ENCODE measurements at regions not wholly inside any gene's neighbourhood (a gene's known extent, or its start where the extent isn't known, plus 50 kb on each side); places are given as distances from the start of the nearest gene placed in this dataset.

DNA sequence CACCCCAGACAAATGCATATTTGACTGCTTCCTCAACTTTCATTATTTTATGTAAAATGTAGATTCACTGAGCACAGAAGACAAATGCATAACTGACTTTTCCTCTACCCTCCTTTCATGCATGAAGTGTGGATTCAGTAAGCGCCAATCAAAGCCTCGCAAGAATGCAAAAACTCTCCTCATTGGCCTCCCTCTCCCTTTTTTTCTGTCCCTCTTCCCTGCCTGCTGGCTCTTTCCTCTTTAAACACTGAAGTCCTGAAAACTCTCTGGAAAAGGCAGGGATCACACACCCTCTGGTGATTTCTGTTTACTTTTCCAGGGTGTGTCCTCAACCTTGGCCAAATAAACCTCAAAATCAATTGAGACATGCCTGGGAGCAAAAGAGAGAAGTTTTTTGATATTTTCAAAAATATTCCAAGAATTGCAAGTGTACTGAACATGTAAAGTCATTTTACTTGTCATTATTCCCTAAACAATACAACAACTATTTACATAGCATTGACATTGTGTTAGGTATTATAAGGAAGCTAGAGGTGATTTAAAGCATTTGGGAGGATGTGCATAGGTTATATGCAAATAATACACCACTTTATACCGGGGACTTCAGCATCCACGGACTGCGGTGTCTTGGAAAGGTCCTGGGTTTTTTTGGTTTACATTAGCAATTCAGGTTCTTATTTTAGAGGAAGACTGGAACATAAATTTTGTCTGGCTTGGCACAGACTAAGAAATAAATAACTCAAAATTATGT lies 71.4 kb downstream of the SEC61G start:
- no peak overlapping the region for H2AFZ ChIP-seq (ENCODE audit: insufficient read depth, low read depth, low read length, poor library complexity, severe bottlenecking)
- TF ChIP-seq, protein P1, sequence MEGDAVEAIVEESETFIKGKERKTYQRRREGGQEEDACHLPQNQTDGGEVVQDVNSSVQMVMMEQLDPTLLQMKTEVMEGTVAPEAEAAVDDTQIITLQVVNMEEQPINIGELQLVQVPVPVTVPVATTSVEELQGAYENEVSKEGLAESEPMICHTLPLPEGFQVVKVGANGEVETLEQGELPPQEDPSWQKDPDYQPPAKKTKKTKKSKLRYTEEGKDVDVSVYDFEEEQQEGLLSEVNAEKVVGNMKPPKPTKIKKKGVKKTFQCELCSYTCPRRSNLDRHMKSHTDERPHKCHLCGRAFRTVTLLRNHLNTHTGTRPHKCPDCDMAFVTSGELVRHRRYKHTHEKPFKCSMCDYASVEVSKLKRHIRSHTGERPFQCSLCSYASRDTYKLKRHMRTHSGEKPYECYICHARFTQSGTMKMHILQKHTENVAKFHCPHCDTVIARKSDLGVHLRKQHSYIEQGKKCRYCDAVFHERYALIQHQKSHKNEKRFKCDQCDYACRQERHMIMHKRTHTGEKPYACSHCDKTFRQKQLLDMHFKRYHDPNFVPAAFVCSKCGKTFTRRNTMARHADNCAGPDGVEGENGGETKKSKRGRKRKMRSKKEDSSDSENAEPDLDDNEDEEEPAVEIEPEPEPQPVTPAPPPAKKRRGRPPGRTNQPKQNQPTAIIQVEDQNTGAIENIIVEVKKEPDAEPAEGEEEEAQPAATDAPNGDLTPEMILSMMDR (IDR thresholded peaks at IDR 0.05) = no peak
- no peak for TF ChIP-seq EZH2 (IDR thresholded peaks at IDR 0.05; ENCODE audit: borderline replicate concordance, insufficient read depth, low read depth, low read length, poor library complexity, severe bottlenecking)
- 88% methylated on average over 2 of the region's 5 CpGs for WGBS (ENCODE audit: insufficient coverage)
- intact Hi-C loops (cut with micrococcal nuclease) = no loop called here
- no peaks in the 10 kb centered on the region for H4K20me1 ChIP-seq (ENCODE audit: control insufficient read depth, insufficient read depth, low read length, poor library complexity, severe bottlenecking)
- Mint-ChIP-seq H3K27ac (no peak overlapping the region), H3K27me3 (no peaks in the 10 kb centered on the region), H3K4me1 (no peaks in the 10 kb centered on the region), H3K4me3 (no peak overlapping the region), H3K9me3 (ENCODE audit: insufficient read depth) (peaks cover 3% of the 10 kb centered on the region)
- peaks cover 0 to 13% (median 2%) of the 10 kb centered on the region in 3 donors for H3K9me3 ChIP-seq (ENCODE audit: control extremely low read depth in 1 of 3, control insufficient read depth in 2 of 3, insufficient read depth in 1 of 3, low read length in 2 of 3)
- POLR2A ChIA-PET = no interaction called here
- ATAC-seq (ENCODE audit: low read depth) (no peak), DNase-seq (no peak)
- no peak overlapping the region for H3K9ac ChIP-seq (ENCODE audit: low read length)
- no peak overlapping the region for H3K4me2 ChIP-seq (replicated peaks; ENCODE audit: low read depth, low read length, poor library complexity, severe bottlenecking)
- H3K36me3 ChIP-seq (replicated peaks in 1 of 2; ENCODE audit: control extremely low read depth in 1 of 2, control insufficient read depth in 1 of 2, extremely low read depth in 1 of 2, insufficient read depth in 2 of 2, low read length in 1 of 2) = no peaks in the 10 kb centered on the region
- H3K4me1 ChIP-seq (ENCODE audit: control insufficient read depth in 2 of 2, insufficient read depth in 2 of 2, low read length in 2 of 2) = no peaks in the 10 kb centered on the region
- CTCF ChIA-PET = no interaction called here
- H3K4me3 ChIP-seq (ENCODE audit: control extremely low read depth in 1 of 5, extremely low read depth in 1 of 5, insufficient read depth in 1 of 5, low read depth in 2 of 5, low read length in 4 of 5) = no peak overlapping the region
- H3K79me2 ChIP-seq (ENCODE audit: control insufficient read depth, insufficient read depth, low read length) = no peaks in the 10 kb centered on the region
- no peak overlapping the region for H3K27ac ChIP-seq (ENCODE audit: low read length in 2 of 2)
- no peaks in the 10 kb centered on the region for H3K27me3 ChIP-seq (replicated peaks in 1 of 4; ENCODE audit: control extremely low read depth in 1 of 4, control insufficient read depth in 3 of 4, insufficient read depth in 4 of 4, low read length in 3 of 4)

DNA sequence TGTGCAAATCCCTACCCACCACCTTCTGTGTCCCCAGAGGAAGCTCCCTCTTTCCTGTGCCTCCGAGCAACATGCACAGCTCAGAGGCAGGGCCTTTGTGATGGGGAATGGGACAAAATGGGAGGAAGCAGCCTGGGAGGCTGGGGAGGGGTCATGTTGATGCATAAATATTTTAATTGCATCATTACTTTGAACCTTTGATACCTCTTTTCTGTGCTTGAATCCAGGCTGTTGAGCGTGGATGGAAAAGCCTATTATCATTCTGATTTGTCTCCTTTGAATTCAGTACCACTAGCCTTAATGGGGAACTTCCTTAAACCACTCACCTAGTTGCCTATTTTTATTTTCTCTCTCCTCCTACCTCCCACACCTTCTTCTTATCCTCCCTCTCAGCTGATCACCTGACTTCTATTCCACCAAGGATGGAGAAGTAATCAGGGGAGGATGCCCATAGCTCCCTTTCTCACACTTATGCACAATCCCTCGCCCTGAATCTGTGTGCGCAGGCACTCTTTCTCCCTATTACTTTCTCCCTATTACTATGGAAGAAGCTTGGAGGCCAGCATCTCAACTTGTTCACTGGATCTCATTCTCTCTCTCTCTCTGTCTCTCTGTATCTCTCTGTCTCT lies 78.5 kb downstream of the SEC61G start:
- Histone ChIP-seq H3K36me3 (replicated peaks in 1 of 2; ENCODE audit: control extremely low read depth in 1 of 2, control insufficient read depth in 1 of 2, extremely low read depth in 1 of 2, insufficient read depth in 2 of 2, low read length in 1 of 2) (no peaks in the 10 kb centered on the region), H3K9me3 (ENCODE audit: control extremely low read depth in 1 of 3, control insufficient read depth in 2 of 3, insufficient read depth in 1 of 3, low read length in 2 of 3) (peaks cover 0 to 2% (median 0%) of the 10 kb centered on the region in 3 donors), H3K27ac (ENCODE audit: low read length in 2 of 2) (no peak overlapping the region), H3K4me1 (ENCODE audit: control insufficient read depth in 2 of 2, insufficient read depth in 2 of 2, low read length in 2 of 2) (no peaks in the 10 kb centered on the region), H2AFZ (ENCODE audit: insufficient read depth, low read depth, low read length, poor library complexity, severe bottlenecking) (no peak overlapping the region), H3K79me2 (ENCODE audit: control insufficient read depth, insufficient read depth, low read length) (no peaks in the 10 kb centered on the region), H3K4me3 (ENCODE audit: control extremely low read depth in 1 of 5, extremely low read depth in 1 of 5, insufficient read depth in 1 of 5, low read depth in 2 of 5, low read length in 4 of 5) (no peak overlapping the region), H3K9ac (ENCODE audit: low read length) (no peak overlapping the region), H3K4me2 (replicated peaks; ENCODE audit: low read depth, low read length, poor library complexity, severe bottlenecking) (no peak overlapping the region), H4K20me1 (ENCODE audit: control insufficient read depth, insufficient read depth, low read length, poor library complexity, severe bottlenecking) (no peaks in the 10 kb centered on the region), H3K27me3 (replicated peaks in 1 of 4; ENCODE audit: control extremely low read depth in 1 of 4, control insufficient read depth in 3 of 4, insufficient read depth in 4 of 4, low read length in 3 of 4) (peaks cover 0 to 3% (median 0%) of the 10 kb centered on the region in 4 experiments)
- DNase-seq (no peak), ATAC-seq (ENCODE audit: low read depth) (no peak)
- TF ChIP-seq EZH2 (IDR thresholded peaks at IDR 0.05; ENCODE audit: borderline replicate concordance, insufficient read depth, low read depth, low read length, poor library complexity, severe bottlenecking) = no peak
- TF ChIP-seq, protein P1 (IDR thresholded peaks at IDR 0.05) = no peak
- Mint-ChIP-seq H3K4me3 (no peak overlapping the region), H3K27me3 (no peaks in the 10 kb centered on the region), H3K9me3 (ENCODE audit: insufficient read depth) (peaks cover 5% of the 10 kb centered on the region), H3K4me1 (no peaks in the 10 kb centered on the region), H3K27ac (no peak overlapping the region)
- ChIA-PET CTCF (no interaction called here), POLR2A (no interaction called here)
- WGBS (ENCODE audit: insufficient coverage) = 92% methylated on average over 2 of the region's 4 CpGs
- intact Hi-C loops (cut with micrococcal nuclease) = no loop called here
